Upper lobe of left lung (tissue), 4 donors: ENCODE measurements at regions not wholly inside any gene's neighbourhood (a gene's known extent, or its start where the extent isn't known, plus 50 kb on each side); places are given as distances from the start of the nearest gene placed in this dataset.

ENCODE experiments used
- EP300 ChIP-seq, 4 donors: sonication (generic); formaldehyde crosslinking; IDR thresholded peaks; one replicate each; pipeline ENCODE4 v1.5.1; 2017; ENCODE audit warnings: antibody characterized with exemption in 4 of 4, control low read depth in 2 of 4
- POLR2A ChIP-seq, 4 donors: fragments of 450-650 bp; IDR thresholded peaks; one replicate each; pipeline ENCODE4 v1.5.1; 2016 to 2017; ENCODE audit warnings: antibody characterized with exemption in 4 of 4, mild to moderate bottlenecking in 2 of 4
- POLR2AphosphoS5 ChIP-seq, 2 donors: sonication (generic); formaldehyde crosslinking; IDR thresholded peaks; one replicate each; pipeline ENCODE4 v1.5.1; 2017; ENCODE audit warnings: antibody characterized with exemption in 2 of 2
- TF ChIP-seq, protein P1 (sequence below), 6 experiments: fragments of 450-650 bp in 4 of 6; fragments of 200-600 bp in 2 of 6; sonication (generic) in 2 of 6; IDR thresholded peaks; one replicate each; pipeline ENCODE4 v1.5.1; 2016 to 2019; ENCODE audit warnings: antibody characterized with exemption in 6 of 6

DNA sequence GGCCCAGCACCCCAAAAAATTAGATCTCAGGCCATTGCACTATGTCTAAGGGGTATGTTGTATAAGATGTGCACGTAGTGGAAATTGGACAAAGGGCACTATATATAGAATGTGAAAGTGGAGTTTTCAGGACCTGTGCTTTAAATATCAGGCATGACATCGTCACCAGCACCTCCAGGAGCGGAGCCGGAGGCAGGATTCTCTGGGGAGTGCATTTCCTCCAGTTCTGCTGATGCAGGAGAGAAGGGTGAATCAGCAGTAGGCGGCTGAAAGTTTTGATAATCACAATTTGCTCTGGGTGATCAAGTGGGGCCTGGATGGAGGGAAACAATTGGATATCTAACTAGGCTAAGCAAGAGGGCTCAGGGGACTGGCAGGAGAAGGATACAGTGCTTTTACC is 69.1 kb upstream of the NTM start:
- TF ChIP-seq, protein P1, sequence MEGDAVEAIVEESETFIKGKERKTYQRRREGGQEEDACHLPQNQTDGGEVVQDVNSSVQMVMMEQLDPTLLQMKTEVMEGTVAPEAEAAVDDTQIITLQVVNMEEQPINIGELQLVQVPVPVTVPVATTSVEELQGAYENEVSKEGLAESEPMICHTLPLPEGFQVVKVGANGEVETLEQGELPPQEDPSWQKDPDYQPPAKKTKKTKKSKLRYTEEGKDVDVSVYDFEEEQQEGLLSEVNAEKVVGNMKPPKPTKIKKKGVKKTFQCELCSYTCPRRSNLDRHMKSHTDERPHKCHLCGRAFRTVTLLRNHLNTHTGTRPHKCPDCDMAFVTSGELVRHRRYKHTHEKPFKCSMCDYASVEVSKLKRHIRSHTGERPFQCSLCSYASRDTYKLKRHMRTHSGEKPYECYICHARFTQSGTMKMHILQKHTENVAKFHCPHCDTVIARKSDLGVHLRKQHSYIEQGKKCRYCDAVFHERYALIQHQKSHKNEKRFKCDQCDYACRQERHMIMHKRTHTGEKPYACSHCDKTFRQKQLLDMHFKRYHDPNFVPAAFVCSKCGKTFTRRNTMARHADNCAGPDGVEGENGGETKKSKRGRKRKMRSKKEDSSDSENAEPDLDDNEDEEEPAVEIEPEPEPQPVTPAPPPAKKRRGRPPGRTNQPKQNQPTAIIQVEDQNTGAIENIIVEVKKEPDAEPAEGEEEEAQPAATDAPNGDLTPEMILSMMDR (IDR thresholded peaks at IDR 0.05), result no peak
- TF ChIP-seq POLR2AphosphoS5 (IDR thresholded peaks at IDR 0.05) (no peak), POLR2A (IDR thresholded peaks at IDR 0.05) (no peak), EP300 (IDR thresholded peaks at IDR 0.05) (no peak)
